Vagina (tissue), 2 donors: ENCODE measurements at regions not wholly inside any gene's neighbourhood (a gene's known extent, or its start where the extent isn't known, plus 50 kb on each side); places are given as distances from the start of the nearest gene placed in this dataset.

Experiments
- CTCF ChIP-seq, 3 experiments: fragments of 450-650 bp in 2 of 3; fragments of 200-600 bp in 1 of 3; sonication (generic) in 1 of 3; IDR thresholded peaks; one replicate each; pipeline ENCODE4 v1.5.1; 2017 to 2019; ENCODE audit warnings: antibody characterized with exemption in 3 of 3, mild to moderate bottlenecking in 2 of 3, moderate library complexity in 2 of 3
- POLR2A ChIP-seq, 2 donors: fragments of 450-650 bp; IDR thresholded peaks; one replicate each; pipeline ENCODE4 v1.6.1; 2017; ENCODE audit warnings: antibody characterized with exemption in 2 of 2, mild to moderate bottlenecking in 2 of 2, moderate library complexity in 2 of 2

GRCh38 chr13:57865600-57866294 is 234.2 kb downstream of the PCDH17 start:
- TF ChIP-seq CTCF (IDR thresholded peaks at IDR 0.05) = no peak
- no peak for TF ChIP-seq POLR2A (IDR thresholded peaks at IDR 0.05)
